Caco-2 (cell line): ENCODE measurements at regions not wholly inside any gene's neighbourhood (a gene's known extent, or its start where the extent isn't known, plus 50 kb on each side); places are given as distances from the start of the nearest gene placed in this dataset.

Experiments
- BruUV-seq: library from RNA; stranded (reverse); fragments of 400-500 nt; replicated peaks from 2 replicates; lab custom pipeline; 2021; lab: Mats Ljungman, UMichigan
- CTCF ChIA-PET: fragments of 300-600 bp; sonication (Branson Sonifier 250); formaldehyde crosslinking; loops from one replicate; lab custom pipeline; 2022; ENCODE audit warnings: antibody characterized with exemption; lab: Charles Lee
- POLR2A ChIA-PET: fragments of 300-600 bp; sonication (Branson Sonifier 250); formaldehyde crosslinking; loops from one replicate; lab custom pipeline; 2022; ENCODE audit warnings: antibody characterized with exemption; lab: Charles Lee
- DNase-seq, 2 experiments: peaks; one replicate each; pipeline versions ENCODE4 v3.0.0 to v3.0.0-alpha.2; 2020 to 2022
- H3K27me3 ChIP-seq: replicated peaks from 2 replicates; pipeline ENCODE4 v1.6.0; 2011; ENCODE audit warnings: low read length; ENCODE audit not compliant: control insufficient read depth, insufficient read depth
- H3K36me3 ChIP-seq: 2 replicates; pipeline ENCODE4 v1.5.1; 2011; ENCODE audit warnings: low read length; ENCODE audit not compliant: control insufficient read depth, insufficient read depth
- H3K4me1 ChIP-seq: fragments of 250-450 bp; sonication (Bioruptor Pico); 2 replicates; pipeline ENCODE4 v1.5.1; 2020; ENCODE audit warnings: mild to moderate bottlenecking
- H3K4me3 ChIP-seq: 2 replicates; pipeline ENCODE4 v1.5.1; 2011; ENCODE audit warnings: low read depth, mild to moderate bottlenecking, control low read depth, low read length
- H3K9me3 ChIP-seq: fragments of 250-450 bp; sonication (Bioruptor Pico); 2 replicates; pipeline ENCODE4 v1.5.1; 2020; ENCODE audit warnings: mild to moderate bottlenecking, moderate library complexity
- H3K27ac Mint-ChIP-seq: one replicate; pipeline ENCODE4 v1.8.0; 2022; ENCODE audit warnings: mixed read lengths; ENCODE audit not compliant: unreplicated experiment
- H3K27me3 Mint-ChIP-seq: one replicate; pipeline ENCODE4 v1.8.0; 2022; ENCODE audit warnings: mixed read lengths; ENCODE audit not compliant: insufficient read depth, unreplicated experiment
- H3K36me3 Mint-ChIP-seq: one replicate; pipeline ENCODE4 v1.8.0; 2022; ENCODE audit warnings: mild to moderate bottlenecking, mixed read lengths; ENCODE audit not compliant: insufficient read depth, unreplicated experiment
- H3K4me1 Mint-ChIP-seq: one replicate; pipeline ENCODE4 v1.8.0; 2022; ENCODE audit warnings: low read depth, mixed read lengths; ENCODE audit not compliant: unreplicated experiment
- H3K4me3 Mint-ChIP-seq: one replicate; pipeline ENCODE4 v1.8.0; 2022; ENCODE audit warnings: mild to moderate bottlenecking, moderate library complexity, mixed read lengths; ENCODE audit not compliant: unreplicated experiment
- H3K9me3 Mint-ChIP-seq: one replicate; pipeline ENCODE4 v1.8.0; 2022; ENCODE audit warnings: mixed read lengths; ENCODE audit not compliant: unreplicated experiment
- CTCF ChIP-seq, 2 experiments: fragments of 200-600 bp in 1 of 2; IDR thresholded peaks; 1 replicate in 1 of 2; 2 replicates in 1 of 2; pipeline versions ENCODE4 v1.5.1 to v1.8.0; 2011 to 2022; ENCODE audit warnings: antibody characterized with exemption in 1 of 2, control low read depth in 1 of 2, inconsistent platforms in 1 of 2, low read depth in 1 of 2, low read length in 1 of 2, mild to moderate bottlenecking in 1 of 2, moderate library complexity in 1 of 2; ENCODE audit not compliant: insufficient read depth in 1 of 2, severe bottlenecking in 1 of 2, unreplicated experiment in 1 of 2
- intact Hi-C: fragments of 100-400 bp; cut with micrococcal nuclease; formaldehyde crosslinking; loops from one replicate; pipeline ENCODE4 v1.10.0; 2022; ENCODE audit not compliant: unreplicated experiment

GRCh38 chr2:39989888-39990287 lies 210.8 kb upstream of the THUMPD2 start:
- Histone ChIP-seq H3K9me3 (no peaks in the 10 kb centered on the region), H3K36me3 (no peaks in the 10 kb centered on the region), H3K27me3 (no peaks in the 10 kb centered on the region), H3K4me3 (no peak overlapping the region), H3K4me1 (no peaks in the 10 kb centered on the region)
- TF ChIP-seq CTCF (IDR thresholded peaks at IDR 0.05; ENCODE audit: insufficient read depth in 1 of 2, low read depth in 1 of 2, low read length in 1 of 2, severe bottlenecking in 1 of 2, unreplicated experiment in 1 of 2), result no peak
- no peaks in the 10 kb centered on the region for H3K36me3 Mint-ChIP-seq
- BruUV-seq, result no TSS peak
- DNase-seq, result no peak
- intact Hi-C loops, result no loop called here
- no peak overlapping the region for H3K27ac Mint-ChIP-seq
- CTCF ChIA-PET, result no interaction called here
- POLR2A ChIA-PET, result no interaction called here
- H3K27me3 Mint-ChIP-seq, result peaks cover 3% of the 10 kb centered on the region
- H3K4me1 Mint-ChIP-seq, result no peaks in the 10 kb centered on the region
- no peaks in the 10 kb centered on the region for H3K9me3 Mint-ChIP-seq
- no peak overlapping the region for H3K4me3 Mint-ChIP-seq

- no peaks in the 10 kb centered on the region for H3K36me3 Mint-ChIP-seq
- Histone ChIP-seq H3K36me3 (no peaks in the 10 kb centered on the region), H3K4me3 (no peak overlapping the region), H3K9me3 (no peaks in the 10 kb centered on the region), H3K4me1 (no peaks in the 10 kb centered on the region), H3K27me3 (no peaks in the 10 kb centered on the region)
- POLR2A ChIA-PET, result no interaction called here
- intact Hi-C loops, result no loop called here
- TF ChIP-seq CTCF (IDR thresholded peaks at IDR 0.05; ENCODE audit: insufficient read depth in 1 of 2, low read depth in 1 of 2, low read length in 1 of 2, severe bottlenecking in 1 of 2, unreplicated experiment in 1 of 2), result no peak
- BruUV-seq, result no TSS peak
- H3K4me1 Mint-ChIP-seq, result no peaks in the 10 kb centered on the region
- no peak overlapping the region for H3K27ac Mint-ChIP-seq
- CTCF ChIA-PET, result no interaction called here
- H3K9me3 Mint-ChIP-seq, result no peaks in the 10 kb centered on the region
- peaks cover 3% of the 10 kb centered on the region for H3K27me3 Mint-ChIP-seq
- no peak for DNase-seq
- H3K4me3 Mint-ChIP-seq, result no peak overlapping the region
Measured at GRCh38 chr2:39981883-39982311, 202.8 kb upstream of the THUMPD2 start.

- CTCF ChIA-PET, result no interaction called here
- Histone ChIP-seq H3K4me1 (no peaks in the 10 kb centered on the region), H3K9me3 (no peaks in the 10 kb centered on the region), H3K27me3 (no peaks in the 10 kb centered on the region), H3K4me3 (no peak overlapping the region), H3K36me3 (no peaks in the 10 kb centered on the region)
- no peaks in the 10 kb centered on the region for H3K4me1 Mint-ChIP-seq
- BruUV-seq, result no TSS peak
- H3K4me3 Mint-ChIP-seq, result no peak overlapping the region
- POLR2A ChIA-PET, result no interaction called here
- H3K27me3 Mint-ChIP-seq, result peaks cover 2% of the 10 kb centered on the region
- H3K9me3 Mint-ChIP-seq, result no peaks in the 10 kb centered on the region
- intact Hi-C loops, result no loop called here
- H3K27ac Mint-ChIP-seq, result no peak overlapping the region
- DNase-seq, result no peak
- no peak for TF ChIP-seq CTCF (IDR thresholded peaks at IDR 0.05; ENCODE audit: insufficient read depth in 1 of 2, low read depth in 1 of 2, low read length in 1 of 2, severe bottlenecking in 1 of 2, unreplicated experiment in 1 of 2)
- H3K36me3 Mint-ChIP-seq, result no peaks in the 10 kb centered on the region
Measured at GRCh38 chr2:39975476-39976020, 196.5 kb upstream of the THUMPD2 start.
